GM23338 (cell line): ENCODE measurements at regions not wholly inside any gene's neighbourhood (a gene's known extent, or its start where the extent isn't known, plus 50 kb on each side); places are given as distances from the start of the nearest gene placed in this dataset.

Source experiments
- ATAC-seq: fragments of 200-7000 bp; cut with Tn5 transposase; 3 replicates; pipeline ENCODE4 v1.9.1; 2020
- DNase-seq: peaks from one replicate; pipeline ENCODE4 v3.0.0-alpha.2; 2015; ENCODE audit warnings: low spot score
- H2AFZ ChIP-seq: fragments of 200-600 bp; sonication (generic); 2 replicates; pipeline ENCODE4 v1.8.0; 2016; ENCODE audit warnings: antibody characterized with exemption, mild to moderate bottlenecking, moderate library complexity
- H3F3A ChIP-seq: fragments of 200-600 bp; sonication (generic); replicated peaks from 2 replicates; pipeline ENCODE4 v1.8.0; 2017; ENCODE audit warnings: antibody characterized with exemption, mixed run types, low read depth
- H3K27ac ChIP-seq: fragments of 200-600 bp; sonication (generic); 2 replicates; pipeline ENCODE4 v1.6.1; 2016; ENCODE audit warnings: low read depth
- H3K27me3 ChIP-seq: fragments of 200-600 bp; sonication (generic); 2 replicates; pipeline ENCODE4 v1.8.0; 2016; ENCODE audit warnings: mild to moderate bottlenecking, mixed run types, moderate library complexity; ENCODE audit not compliant: insufficient read depth
- H3K36me3 ChIP-seq: fragments of 200-600 bp; sonication (generic); 2 replicates; pipeline ENCODE4 v1.8.0; 2016; ENCODE audit warnings: mild to moderate bottlenecking; ENCODE audit not compliant: insufficient read depth
- H3K4me1 ChIP-seq: fragments of 200-600 bp; sonication (generic); 2 replicates; pipeline ENCODE4 v1.8.0; 2016; ENCODE audit warnings: mild to moderate bottlenecking, moderate library complexity; ENCODE audit not compliant: insufficient read depth
- H3K4me2 ChIP-seq: fragments of 200-600 bp; sonication (generic); 2 replicates; pipeline ENCODE4 v1.7.1; 2017; ENCODE audit warnings: mixed run types
- H3K4me3 ChIP-seq: fragments of 200-600 bp; sonication (generic); 2 replicates; pipeline ENCODE4 v1.6.1; 2016; ENCODE audit warnings: mixed run types
- H3K79me2 ChIP-seq: fragments of 200-600 bp; sonication (generic); replicated peaks from 2 replicates; pipeline ENCODE4 v1.8.0; 2017; ENCODE audit warnings: mild to moderate bottlenecking; ENCODE audit not compliant: insufficient read depth
- H3K9me2 ChIP-seq: fragments of 200-600 bp; sonication (generic); 2 replicates; pipeline ENCODE4 v1.8.0; 2017; ENCODE audit not compliant: insufficient read depth
- H4K20me1 ChIP-seq: fragments of 200-600 bp; sonication (generic); replicated peaks from 2 replicates; pipeline ENCODE4 v1.8.0; 2017; ENCODE audit warnings: mild to moderate bottlenecking; ENCODE audit not compliant: insufficient read depth
- H3K27ac Mint-ChIP-seq: 2 replicates; pipeline ENCODE4 v1.8.0; 2020; ENCODE audit warnings: inconsistent platforms, mild to moderate bottlenecking, moderate library complexity, mixed read lengths
- H3K27me3 Mint-ChIP-seq: 3 replicates; pipeline ENCODE4 v1.8.0; 2022; ENCODE audit warnings: low read depth, mild to moderate bottlenecking, moderate library complexity, mixed read lengths, inconsistent platforms; ENCODE audit not compliant: insufficient read depth, poor library complexity
- H3K36me3 Mint-ChIP-seq: 3 replicates; pipeline ENCODE4 v1.8.0; 2021; ENCODE audit warnings: low read depth, mild to moderate bottlenecking, inconsistent platforms, moderate library complexity, mixed read lengths
- H3K4me1 Mint-ChIP-seq: 3 replicates; pipeline ENCODE4 v1.8.0; 2020; ENCODE audit warnings: mild to moderate bottlenecking, inconsistent platforms, mixed read lengths
- H3K4me3 Mint-ChIP-seq: 3 replicates; pipeline ENCODE4 v1.8.0; 2021; ENCODE audit warnings: moderate library complexity, mild to moderate bottlenecking, inconsistent platforms, mixed read lengths
- H3K9me3 Mint-ChIP-seq: 3 replicates; pipeline ENCODE4 v1.8.0; 2020; ENCODE audit warnings: moderate library complexity, mild to moderate bottlenecking, inconsistent platforms, mixed read lengths
- CREB1 ChIP-seq: fragments of 250-450 bp; sonication (Bioruptor Pico); IDR thresholded peaks from 2 replicates; pipeline ENCODE4 v1.5.0; 2020; ENCODE audit warnings: low read depth, mild to moderate bottlenecking, moderate library complexity
- EZH2 ChIP-seq: fragments of 200-600 bp; sonication (generic); IDR thresholded peaks from one replicate; pipeline ENCODE4 v1.8.0; 2017; ENCODE audit warnings: antibody characterized with exemption, mild to moderate bottlenecking, low read depth; ENCODE audit not compliant: unreplicated experiment
- EZH2phosphoT487 ChIP-seq: fragments of 200-600 bp; sonication (generic); IDR thresholded peaks from one replicate; pipeline ENCODE4 v1.8.1; 2018; ENCODE audit warnings: antibody characterized with exemption; ENCODE audit not compliant: unreplicated experiment
- POLR2AphosphoS5 ChIP-seq: IDR thresholded peaks from 2 replicates; pipeline ENCODE4 v1.6.1; 2016; ENCODE audit warnings: antibody characterized with exemption, low read depth
- ZNF114 ChIP-seq: fragments of 250-450 bp; sonication (Bioruptor Pico); IDR thresholded peaks from 2 replicates; pipeline ENCODE4 v1.5.0; 2020; ENCODE audit warnings: mild to moderate bottlenecking, moderate library complexity
- ZNF331 ChIP-seq: fragments of 250-450 bp; sonication (Bioruptor Pico); IDR thresholded peaks from 2 replicates; pipeline ENCODE4 v1.5.0; 2020; ENCODE audit warnings: low read depth, mild to moderate bottlenecking, moderate library complexity
- TF ChIP-seq, protein P1 (sequence below): IDR thresholded peaks from 2 replicates; pipeline ENCODE4 v1.6.1; 2016; ENCODE audit warnings: antibody characterized with exemption
- TF ChIP-seq, protein P2 (sequence below): IDR thresholded peaks from one replicate; pipeline ENCODE4 v1.6.1; 2018; ENCODE audit warnings: antibody characterized with exemption; ENCODE audit not compliant: unreplicated experiment
- TF ChIP-seq, protein P3 (sequence below), 2 experiments: fragments of 200-600 bp in 1 of 2; sonication (generic) in 1 of 2; conservative IDR thresholded peaks; 2 replicates each; pipeline versions ENCODE4 v1.5.1 to v1.6.1; 2016 to 2017; ENCODE audit warnings: antibody characterized with exemption in 2 of 2, low read depth in 2 of 2, mild to moderate bottlenecking in 2 of 2, moderate library complexity in 1 of 2

DNA sequence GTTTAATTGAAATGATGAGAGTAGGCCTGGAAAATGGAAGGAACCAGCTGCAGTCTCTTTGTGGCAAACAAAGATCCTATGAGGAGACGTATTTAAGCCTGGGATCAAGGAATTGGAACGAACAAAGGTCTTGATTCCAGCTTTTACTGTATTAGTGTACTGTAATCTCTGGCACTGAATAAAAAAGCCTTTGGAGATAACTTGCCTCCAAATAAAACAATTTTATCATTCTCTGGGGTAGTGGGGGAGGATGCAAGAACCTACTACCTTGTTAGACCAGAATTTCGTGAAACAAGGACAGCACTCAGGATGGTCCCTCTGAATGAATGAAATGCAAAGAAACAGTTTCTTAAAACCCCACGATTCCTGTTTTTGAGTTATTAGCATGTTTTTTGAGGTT lies 134.2 kb downstream of the RWDD3 start (continued):
- TF ChIP-seq, protein P1, sequence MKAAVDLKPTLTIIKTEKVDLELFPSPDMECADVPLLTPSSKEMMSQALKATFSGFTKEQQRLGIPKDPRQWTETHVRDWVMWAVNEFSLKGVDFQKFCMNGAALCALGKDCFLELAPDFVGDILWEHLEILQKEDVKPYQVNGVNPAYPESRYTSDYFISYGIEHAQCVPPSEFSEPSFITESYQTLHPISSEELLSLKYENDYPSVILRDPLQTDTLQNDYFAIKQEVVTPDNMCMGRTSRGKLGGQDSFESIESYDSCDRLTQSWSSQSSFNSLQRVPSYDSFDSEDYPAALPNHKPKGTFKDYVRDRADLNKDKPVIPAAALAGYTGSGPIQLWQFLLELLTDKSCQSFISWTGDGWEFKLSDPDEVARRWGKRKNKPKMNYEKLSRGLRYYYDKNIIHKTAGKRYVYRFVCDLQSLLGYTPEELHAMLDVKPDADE: no peak
- TF ChIP-seq, protein P2, sequence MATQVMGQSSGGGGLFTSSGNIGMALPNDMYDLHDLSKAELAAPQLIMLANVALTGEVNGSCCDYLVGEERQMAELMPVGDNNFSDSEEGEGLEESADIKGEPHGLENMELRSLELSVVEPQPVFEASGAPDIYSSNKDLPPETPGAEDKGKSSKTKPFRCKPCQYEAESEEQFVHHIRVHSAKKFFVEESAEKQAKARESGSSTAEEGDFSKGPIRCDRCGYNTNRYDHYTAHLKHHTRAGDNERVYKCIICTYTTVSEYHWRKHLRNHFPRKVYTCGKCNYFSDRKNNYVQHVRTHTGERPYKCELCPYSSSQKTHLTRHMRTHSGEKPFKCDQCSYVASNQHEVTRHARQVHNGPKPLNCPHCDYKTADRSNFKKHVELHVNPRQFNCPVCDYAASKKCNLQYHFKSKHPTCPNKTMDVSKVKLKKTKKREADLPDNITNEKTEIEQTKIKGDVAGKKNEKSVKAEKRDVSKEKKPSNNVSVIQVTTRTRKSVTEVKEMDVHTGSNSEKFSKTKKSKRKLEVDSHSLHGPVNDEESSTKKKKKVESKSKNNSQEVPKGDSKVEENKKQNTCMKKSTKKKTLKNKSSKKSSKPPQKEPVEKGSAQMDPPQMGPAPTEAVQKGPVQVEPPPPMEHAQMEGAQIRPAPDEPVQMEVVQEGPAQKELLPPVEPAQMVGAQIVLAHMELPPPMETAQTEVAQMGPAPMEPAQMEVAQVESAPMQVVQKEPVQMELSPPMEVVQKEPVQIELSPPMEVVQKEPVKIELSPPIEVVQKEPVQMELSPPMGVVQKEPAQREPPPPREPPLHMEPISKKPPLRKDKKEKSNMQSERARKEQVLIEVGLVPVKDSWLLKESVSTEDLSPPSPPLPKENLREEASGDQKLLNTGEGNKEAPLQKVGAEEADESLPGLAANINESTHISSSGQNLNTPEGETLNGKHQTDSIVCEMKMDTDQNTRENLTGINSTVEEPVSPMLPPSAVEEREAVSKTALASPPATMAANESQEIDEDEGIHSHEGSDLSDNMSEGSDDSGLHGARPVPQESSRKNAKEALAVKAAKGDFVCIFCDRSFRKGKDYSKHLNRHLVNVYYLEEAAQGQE: no peak
- TF ChIP-seq ZNF114 (CRISPR knock-in tag) (no peak), EZH2phosphoT487 (no peak), POLR2AphosphoS5 (no peak), ZNF331 (CRISPR knock-in tag) (no peak)
- TF ChIP-seq, protein P3, sequence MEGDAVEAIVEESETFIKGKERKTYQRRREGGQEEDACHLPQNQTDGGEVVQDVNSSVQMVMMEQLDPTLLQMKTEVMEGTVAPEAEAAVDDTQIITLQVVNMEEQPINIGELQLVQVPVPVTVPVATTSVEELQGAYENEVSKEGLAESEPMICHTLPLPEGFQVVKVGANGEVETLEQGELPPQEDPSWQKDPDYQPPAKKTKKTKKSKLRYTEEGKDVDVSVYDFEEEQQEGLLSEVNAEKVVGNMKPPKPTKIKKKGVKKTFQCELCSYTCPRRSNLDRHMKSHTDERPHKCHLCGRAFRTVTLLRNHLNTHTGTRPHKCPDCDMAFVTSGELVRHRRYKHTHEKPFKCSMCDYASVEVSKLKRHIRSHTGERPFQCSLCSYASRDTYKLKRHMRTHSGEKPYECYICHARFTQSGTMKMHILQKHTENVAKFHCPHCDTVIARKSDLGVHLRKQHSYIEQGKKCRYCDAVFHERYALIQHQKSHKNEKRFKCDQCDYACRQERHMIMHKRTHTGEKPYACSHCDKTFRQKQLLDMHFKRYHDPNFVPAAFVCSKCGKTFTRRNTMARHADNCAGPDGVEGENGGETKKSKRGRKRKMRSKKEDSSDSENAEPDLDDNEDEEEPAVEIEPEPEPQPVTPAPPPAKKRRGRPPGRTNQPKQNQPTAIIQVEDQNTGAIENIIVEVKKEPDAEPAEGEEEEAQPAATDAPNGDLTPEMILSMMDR (conservative IDR thresholded peaks at IDR 0.05; ENCODE audit: low read depth in 2 of 2): no peak

DNA sequence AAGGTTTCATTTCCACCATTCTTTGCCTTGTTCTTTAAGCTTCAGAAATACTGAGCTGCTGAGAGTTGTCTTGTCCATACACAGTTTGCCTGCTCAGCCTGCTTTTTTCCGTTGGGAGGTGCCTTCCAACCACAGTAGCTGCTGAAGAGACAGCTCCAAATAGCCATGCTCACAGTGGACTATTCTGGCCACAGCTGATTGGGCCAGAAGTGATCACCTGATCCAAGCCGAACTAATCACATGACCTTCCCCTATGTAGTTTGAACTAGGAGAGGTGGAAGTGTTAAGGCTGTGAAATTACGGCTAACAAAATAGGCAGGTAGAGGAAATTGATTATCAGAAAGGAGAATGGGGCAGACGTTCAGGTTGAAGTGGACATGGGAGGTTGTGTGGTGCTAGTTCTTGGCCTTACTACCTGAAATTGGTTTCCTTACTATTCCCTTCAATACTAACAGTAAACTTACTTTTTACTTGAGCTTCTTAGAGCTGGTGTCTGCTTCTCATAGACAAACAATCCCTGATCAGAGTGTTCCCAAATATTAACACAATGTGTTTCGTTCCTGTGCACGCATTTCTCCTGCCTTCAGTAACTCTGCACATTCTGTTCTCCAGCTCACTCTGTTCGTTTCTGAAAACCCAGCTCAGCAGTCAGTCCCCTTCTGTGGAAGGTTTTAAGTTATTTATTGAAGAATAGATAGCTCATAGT lies 136.1 kb downstream of the RWDD3 start:
- no peaks in the 10 kb centered on the region for H3K27me3 Mint-ChIP-seq
- no peaks in the 10 kb centered on the region; the same call in 2 of the 3 replicates for H3K4me1 Mint-ChIP-seq
- H3K4me3 Mint-ChIP-seq: no peak overlapping the region
- no peaks in the 10 kb centered on the region for H4K20me1 ChIP-seq
- no peak overlapping the region for H3K4me2 ChIP-seq
- no peaks in the 10 kb centered on the region for H3F3A ChIP-seq
- no peaks in the 10 kb centered on the region for H3K9me3 Mint-ChIP-seq
- H2AFZ ChIP-seq: peak overlapping the region; percentile 56; the same call in 1 of the 2 replicates
- no peak overlapping the region for H3K27ac Mint-ChIP-seq
- H3K79me2 ChIP-seq: no peaks in the 10 kb centered on the region
- no peaks in the 10 kb centered on the region for H3K27me3 ChIP-seq
- ATAC-seq: no peak
- no peaks in the 10 kb centered on the region for H3K36me3 ChIP-seq
- no peak for DNase-seq
- H3K36me3 Mint-ChIP-seq: no peaks in the 10 kb centered on the region
- peaks cover 9% of the 10 kb centered on the region for H3K9me2 ChIP-seq
- no peak overlapping the region for H3K4me3 ChIP-seq
- no peak overlapping the region for H3K27ac ChIP-seq
- H3K4me1 ChIP-seq: no peaks in the 10 kb centered on the region; the same call in 1 of the 2 replicates
- no peak for TF ChIP-seq POLR2AphosphoS5
- TF ChIP-seq, protein P2: no peak
- no peak for TF ChIP-seq CREB1
- TF ChIP-seq EZH2: no peak
